GM18499 (cell line): ENCODE measurements at regions not wholly inside any gene's neighbourhood (a gene's known extent, or its start where the extent isn't known, plus 50 kb on each side); places are given as distances from the start of the nearest gene placed in this dataset.
"Not testable (repeated sequence)": the region's sequence is repeated elsewhere in the genome, so short reads cannot be mapped to it uniquely, and the experiment has no call there.

Experiments used
- ATAC-seq: cut with Tn5 transposase; IDR thresholded peaks from one replicate; pipeline ENCODE4 v1.9.1; 2021; ENCODE audit warnings: moderate number of reproducible peaks; ENCODE audit not compliant: insufficient read depth, unreplicated experiment

DNA sequence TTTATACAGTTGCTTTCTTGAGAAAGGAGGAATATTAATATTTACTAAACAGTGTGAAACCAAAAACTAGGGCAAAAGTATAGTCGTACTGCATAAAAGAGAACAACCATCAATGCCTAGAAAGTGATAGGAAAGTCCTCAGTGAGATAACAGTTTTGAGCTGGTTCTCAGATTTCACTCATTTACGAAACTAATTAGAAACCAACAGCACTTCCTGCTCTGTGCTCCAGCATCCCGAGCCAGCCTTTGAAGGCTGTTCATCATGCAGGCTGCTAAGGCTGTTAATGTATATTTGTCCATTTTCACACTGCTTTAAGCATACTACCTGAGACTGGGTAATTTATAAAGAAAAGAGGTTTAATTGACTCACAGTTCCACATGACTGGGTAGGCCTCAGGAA, 2039.9 kb downstream of the EFNA5 start:
- ATAC-seq = no peak

DNA sequence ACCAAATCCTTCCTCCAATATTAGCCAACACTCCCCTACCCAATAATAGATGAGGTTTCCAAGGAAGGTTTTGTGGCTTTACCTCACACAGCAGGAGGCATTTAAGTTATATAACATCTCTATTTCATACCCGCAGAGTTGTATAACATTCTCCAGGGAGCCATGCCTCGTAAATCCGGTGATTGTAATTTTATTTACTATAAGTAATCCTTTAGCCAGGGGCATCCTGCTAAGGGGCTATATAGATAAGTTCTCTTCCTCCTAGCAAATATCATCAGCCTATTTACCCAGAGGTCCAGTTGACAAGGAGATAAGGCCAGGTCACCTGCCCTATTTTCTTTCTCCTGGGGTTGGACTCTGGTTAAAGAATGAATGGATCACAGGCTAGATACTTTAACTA, 2051.0 kb downstream of the EFNA5 start:
- ATAC-seq = no peak

DNA sequence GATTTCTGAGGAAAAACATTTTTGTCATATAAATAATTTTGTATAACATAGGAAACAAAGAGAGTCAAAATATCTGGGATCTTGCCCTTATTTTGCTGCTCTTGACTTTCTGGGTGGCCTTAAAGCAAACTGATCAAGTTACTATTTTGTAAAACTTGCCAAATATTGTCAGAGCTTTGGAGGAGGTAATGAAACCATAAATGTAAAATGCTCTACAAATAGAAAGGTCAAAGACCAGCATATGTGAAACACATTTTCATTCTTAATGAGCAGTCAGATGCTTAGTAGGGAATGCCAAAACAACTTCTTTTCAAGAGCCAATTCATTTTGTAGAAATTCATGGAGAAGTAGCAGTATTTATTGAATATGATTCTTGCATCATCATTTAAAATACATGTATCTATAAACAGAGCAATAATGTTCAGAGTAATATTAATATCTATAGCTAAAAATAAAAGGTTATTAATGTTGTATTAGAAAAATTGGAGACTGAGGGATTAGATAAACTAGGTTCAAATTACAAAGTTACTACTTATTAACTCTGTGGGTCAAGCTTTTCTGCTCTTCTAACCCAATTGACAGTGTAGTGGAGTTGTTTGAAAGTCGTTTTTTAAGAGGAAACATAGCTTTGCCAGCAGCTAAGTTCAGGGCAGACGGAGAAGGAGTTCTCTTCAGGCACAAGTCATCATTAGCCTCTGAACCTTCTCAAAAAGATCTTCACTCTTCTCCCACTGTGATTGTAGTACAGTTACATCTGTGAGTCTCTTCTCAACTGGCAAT, 2053.1 kb downstream of the EFNA5 start:
- ATAC-seq = no peak

DNA sequence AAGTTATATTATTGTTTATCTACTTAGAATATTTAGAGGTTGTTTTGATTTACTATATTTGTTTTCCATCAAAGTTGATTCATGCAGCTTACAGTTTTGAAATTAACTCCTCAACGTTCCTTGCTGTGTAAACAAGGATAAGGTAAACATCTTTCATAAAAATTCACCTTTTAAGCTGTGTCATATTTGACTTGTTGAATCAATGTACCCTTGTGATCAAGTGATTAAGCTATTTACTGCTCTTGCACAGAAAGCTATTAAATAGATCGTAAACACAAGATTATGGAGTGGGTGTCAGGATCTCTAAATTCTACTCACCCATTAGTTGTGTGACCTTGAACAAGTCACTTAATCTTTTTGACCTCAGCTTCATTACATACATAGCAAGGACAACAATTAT, 2054.0 kb upstream of the NUDT12 start:
- no peak for ATAC-seq

DNA sequence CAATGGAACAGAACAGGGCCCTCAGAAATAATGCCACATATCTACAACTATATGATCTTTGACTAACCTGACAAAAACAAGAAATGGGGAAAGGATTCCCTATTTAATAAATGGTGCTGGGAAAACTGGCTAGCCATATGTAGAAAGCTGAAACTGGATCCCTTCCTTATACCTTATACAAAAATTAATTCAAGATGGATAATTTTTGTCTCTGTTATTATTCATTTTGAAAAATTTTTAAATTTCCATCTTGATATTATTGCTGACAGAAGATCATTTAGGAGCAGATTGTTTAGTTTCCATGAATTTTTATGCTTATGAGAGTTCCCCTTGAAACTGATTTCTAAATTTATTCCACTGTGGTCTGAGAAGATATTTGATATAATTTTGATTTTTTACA, 2039.8 kb upstream of the NUDT12 start:
- ATAC-seq = not testable (repeated sequence)

DNA sequence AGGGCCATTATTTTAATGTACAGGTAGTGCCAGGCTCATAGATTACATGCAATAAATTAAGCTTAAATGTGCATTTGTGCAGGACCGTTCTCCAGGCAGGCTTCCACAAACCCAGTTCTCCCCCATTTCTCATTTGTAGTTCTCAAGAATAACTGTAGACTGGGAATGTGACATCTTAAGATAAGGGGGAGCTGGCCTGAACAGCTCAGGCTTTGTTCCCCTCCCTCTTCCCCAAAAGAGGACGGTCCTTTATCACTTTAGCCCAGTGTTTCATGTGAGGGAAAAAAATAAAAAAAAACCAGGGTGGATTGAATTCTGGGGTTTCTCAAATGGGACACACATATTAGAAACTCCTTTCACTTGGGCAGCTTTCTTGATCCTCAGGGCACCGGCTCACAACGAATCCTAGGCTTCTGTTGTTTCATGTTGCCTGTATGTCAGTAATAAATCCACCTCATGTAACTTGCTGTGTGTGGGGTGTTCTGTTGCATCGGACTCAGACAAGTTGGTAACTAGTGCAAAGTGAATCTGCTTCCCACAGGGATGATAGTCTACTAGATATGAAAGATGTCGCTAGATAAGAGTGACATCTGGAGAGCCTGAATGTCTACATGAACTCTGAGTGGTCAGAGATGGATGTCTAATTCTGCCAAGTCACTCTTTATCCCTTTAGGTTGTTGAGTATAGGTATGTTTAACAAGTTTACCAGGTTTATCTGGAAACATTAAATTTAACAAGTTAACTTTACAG, 2030.6 kb upstream of the NUDT12 start:
- ATAC-seq = no peak

DNA sequence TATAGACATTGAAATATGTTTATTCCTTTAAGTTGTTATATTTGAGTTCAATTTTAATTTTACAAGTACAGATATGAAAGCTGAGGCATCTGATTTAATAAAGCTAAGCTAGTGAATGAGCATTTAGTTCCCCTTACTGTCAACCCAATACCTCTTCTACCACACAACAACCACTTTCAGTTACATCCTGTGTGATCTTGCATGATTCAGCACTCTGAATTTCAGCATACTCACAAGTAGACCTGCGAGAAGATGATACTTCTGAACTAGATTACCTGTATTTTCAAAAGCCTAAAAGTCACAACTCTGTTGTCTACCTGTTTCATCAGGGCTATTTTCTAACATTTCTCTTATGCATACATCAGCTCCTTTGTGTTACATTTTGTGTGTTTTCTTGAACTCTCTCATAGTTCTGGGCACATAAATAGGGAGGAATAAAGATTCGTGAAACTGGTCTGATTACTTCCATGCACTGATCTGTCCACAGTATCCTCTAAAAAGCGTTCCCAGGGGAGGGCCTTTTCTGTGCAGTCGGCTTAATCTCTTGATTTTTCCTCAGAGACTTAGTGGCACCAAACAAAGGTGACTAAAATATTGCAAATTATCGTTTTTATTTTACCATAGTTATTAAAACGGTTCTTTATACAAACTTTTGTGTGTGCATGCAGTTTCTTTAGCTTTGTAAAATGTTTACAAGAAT, 2025.5 kb upstream of the NUDT12 start:
- no peak for ATAC-seq

DNA sequence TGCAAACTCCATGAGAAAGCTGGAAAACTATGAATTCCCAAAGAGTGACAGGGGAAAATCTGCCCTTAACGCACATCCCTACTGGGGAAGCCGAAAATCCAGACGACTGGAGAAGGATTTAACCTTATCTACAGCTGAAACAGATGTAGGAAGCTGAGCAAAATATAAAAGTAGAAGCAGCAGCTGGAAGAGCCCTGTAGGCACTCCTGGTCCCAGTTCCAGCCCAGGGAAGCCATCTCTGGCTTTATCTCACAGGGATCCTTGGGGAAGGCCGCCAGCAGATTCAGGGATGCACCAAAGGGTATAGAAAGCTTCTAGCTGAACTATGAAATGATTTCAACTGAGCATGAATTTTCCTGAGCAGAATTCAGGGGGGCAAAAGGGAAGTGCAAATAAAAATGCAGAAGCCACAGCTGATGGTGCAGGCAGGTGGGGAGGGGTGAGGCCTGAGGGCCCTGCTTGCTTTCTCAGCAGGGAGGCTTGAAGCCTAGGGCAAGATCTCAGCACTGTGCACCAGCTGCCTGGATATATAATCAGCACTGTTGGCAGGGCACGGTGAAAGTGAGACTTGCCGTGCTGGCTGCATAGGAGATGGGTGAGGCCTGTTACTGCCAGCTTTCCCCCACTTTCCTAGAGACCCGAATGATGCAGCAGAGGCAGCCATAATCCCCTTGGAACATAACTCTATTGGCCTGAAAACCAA, 2019.5 kb upstream of the NUDT12 start:
- no peak for ATAC-seq

DNA sequence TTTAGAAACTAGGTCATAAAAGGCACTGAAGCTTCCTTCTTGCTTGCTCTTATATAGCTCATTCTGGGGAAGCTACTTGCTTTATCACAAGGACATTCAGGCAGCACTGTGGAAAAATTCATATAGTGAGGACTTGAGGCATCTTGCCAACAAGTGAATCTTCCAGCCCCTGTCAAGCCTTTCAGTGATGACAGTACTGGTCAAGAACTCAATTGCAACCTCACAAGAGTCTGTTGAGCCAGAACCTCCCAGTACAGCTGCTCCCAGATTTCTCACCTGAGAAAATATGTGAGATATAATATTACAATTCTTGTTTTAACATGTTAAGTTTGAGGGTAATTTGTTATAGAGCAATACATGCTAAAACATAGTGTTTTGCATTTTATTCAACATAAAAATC, 2011.0 kb upstream of the NUDT12 start:
- no peak for ATAC-seq

DNA sequence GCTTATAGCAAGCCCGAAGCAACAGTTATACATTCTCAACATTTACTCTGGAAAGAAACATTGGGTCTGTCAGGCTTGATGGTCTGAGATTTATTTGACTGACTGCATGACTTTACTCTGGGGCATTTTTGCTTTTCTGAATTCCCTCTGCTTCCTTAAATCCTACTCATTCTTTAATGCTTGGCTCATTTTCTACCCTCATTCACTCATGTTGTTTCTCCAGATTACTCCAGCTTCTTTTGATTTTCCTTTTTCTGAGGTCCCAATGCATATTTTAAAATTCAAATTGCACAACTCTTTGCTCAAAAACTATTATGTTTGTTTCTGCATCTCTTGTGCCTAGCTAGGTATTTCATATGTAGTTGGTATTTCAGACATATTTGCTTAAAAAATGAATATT, 2002.9 kb upstream of the NUDT12 start:
- no peak for ATAC-seq

DNA sequence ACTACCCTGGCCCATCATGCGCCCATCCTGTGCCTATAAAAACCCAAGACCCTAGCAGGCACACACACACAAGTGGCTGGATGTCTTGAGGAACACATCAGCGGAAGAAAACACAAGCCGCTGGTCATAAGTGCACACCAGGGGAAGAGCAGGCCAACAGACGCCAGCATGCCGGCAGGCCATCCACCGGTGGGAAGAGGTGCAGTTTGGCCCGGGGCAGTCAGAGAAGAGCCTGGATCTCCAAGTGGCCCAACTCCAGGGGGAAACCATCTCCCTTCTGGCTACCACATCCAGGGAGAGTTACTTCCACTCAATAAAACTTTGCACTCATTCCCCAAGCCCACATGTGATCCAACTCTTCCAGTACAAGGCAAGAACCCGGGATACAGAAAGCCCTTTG, 2001.3 kb upstream of the NUDT12 start:
- no peak for ATAC-seq

DNA sequence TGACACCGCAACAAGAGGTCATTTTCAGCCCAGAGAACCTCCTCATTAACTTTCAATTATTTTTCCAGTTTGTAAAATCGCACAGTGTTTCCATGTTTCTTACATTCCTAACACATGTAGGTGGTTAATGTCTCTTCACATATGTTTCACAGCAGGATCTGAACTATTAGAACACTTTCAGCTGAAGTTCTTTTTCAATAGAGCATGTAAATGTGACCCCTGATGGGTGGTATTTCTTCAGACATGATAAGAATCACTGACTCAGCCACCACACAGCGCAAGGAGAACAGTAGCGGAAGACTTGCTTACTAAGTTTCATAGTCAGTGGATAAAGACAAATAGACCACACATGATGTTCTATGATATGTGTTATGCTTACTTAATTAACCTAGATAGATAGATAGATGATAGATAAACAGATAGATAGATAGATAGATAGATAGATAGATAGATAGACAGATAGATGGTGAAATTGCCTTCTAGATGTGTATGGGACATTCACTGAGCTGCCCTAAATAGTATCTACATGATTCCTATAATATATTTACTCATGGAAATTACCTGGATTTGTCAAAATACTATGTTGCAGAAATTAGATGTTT, 1992.1 kb upstream of the NUDT12 start:
- ATAC-seq = no peak

DNA sequence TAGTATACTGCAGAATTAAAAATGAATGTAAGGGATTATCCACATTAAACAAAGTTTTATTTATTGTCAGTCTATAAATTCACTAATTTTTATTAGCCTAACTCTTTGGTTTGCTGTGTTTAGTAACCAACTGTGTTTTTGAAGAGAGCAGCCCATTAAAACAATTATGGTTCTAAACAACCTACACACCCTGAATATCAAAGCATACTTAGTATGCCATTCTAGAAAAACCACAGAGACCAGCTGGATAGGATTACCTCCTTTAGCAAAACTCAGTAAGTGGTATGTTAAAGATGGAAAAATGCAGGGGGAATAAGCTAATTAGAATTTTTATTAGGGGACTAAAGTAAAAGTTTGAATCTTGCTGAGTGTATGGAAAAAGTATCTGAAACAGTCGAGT, 1981.7 kb upstream of the NUDT12 start:
- no peak for ATAC-seq

DNA sequence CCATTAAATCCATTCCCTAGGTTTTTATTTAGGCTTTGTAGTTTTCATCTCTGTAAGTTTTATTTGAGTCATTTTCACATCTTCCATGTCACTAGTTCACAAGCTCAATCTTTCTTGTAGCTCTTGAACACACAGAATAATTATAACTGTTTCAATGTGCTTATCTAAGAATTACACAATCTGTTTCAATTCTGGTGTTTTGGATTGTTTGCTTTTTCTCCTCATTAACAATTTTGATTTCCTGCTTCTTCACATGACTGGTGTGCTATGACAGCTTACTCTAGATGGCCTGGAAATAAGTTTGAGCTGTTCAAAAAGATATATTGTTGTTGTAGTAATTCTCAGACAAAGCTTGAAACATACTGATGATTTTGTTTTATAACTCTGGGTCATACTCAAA, 1974.1 kb upstream of the NUDT12 start:
- no peak for ATAC-seq

DNA sequence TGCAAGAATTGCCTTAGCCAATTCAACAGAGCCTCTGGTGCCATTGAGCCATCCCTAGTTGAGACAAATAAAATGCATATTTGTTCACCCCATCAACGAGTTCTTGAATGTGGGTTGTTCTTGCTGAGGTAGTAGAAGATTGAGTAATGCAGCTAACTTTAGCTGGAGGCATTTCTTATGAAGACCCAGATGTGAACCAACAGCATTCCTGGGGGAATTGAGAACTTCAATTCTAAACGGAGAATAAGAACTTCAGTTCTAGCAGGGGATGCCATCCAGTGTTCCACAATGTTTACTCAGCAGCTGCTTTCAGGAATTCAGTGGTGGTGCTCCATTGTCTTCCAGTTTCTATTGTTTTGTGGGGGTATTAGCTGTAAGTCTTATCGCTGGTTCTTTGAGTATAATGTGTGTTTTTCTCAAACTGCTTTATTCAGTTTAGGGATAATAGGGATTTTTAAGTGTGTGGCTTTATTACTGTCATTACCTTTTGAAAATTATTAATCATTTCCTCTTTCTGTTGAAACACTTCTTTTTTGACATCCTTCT, 1968.2 kb upstream of the NUDT12 start:
- ATAC-seq = no peak

DNA sequence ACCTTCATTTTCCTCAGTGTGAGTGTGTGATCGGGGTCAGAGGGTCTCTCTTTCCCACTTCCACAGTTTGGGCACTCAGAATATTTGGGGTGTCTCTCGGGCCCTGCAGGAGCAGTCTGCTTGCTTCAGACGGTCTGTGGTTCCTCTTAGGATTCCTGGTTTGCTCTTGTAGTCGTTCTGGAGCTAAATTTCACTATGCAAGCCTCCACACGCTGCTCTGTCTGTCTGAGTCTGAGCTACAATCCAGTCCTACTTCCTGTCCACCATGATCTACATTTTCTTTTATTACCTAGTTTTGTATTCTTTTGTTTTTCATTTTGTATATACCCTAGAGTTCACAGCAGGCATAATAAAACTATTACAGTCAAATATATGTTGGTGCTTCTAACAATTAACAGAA, 1967.3 kb upstream of the NUDT12 start:
- ATAC-seq = no peak

DNA sequence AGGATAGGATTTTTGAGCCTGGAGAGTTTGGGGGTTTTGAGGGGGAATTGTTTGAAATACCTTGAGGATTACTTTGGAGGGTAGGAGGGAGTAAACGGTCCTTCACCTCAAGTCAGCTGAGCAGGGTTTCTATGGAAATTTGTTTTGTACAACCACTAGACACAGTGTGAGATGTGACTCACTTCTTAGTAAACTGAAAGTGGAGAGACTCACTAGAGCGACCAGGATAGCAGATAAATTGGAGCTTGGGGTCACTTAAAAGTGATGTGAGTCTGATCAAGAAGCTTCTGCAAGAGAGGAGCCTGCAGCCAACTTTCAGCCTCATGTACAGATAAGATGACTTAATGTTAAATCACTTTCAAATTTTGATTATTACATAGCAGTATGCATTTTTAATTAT, 1945.9 kb upstream of the NUDT12 start:
- no peak for ATAC-seq

DNA sequence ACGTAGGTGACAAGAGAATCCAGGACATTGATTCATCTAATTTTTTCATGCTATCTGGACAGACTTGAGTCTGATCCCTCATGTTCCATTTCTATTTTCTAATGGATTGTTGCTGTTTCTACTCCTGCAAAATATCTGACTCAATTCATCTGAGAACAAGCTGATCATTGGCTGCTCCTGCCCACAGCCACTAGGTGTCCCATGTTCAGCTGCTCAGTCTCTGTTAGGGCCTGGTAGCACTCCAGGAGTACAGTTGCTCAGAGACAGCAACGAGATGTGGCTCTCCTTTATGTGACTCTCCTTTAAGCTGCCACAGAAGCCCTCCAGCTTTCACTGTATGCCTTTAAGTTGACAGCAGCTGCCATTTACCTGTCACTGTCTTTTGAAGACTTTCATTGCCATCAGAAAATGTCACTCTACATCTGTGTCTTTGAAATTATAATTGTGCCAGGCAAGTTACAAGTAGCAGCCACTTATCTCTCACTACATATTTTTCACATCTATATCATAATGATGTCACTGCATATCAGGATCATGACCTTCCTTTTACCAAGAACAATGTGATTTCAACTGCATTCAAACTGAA, 1944.2 kb upstream of the NUDT12 start:
- ATAC-seq = no peak

DNA sequence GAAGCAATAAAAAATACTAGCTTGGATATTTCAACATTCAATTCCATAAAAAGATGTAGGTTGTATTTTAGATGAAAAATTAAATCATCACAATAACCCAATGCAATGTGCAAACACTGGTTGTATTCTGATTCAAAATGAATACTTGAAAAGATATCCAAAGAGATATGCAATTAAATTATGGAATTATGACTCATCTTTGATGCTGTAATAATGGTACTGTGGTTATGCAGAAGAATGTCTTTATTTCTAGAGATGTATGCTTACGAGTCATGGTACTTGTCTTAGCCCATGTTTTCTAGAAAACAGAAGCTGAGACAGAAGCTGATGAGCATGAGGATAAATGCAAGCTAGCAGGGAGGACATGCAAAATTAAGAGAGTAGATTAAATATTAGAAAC, 1941.4 kb upstream of the NUDT12 start:
- no peak for ATAC-seq

DNA sequence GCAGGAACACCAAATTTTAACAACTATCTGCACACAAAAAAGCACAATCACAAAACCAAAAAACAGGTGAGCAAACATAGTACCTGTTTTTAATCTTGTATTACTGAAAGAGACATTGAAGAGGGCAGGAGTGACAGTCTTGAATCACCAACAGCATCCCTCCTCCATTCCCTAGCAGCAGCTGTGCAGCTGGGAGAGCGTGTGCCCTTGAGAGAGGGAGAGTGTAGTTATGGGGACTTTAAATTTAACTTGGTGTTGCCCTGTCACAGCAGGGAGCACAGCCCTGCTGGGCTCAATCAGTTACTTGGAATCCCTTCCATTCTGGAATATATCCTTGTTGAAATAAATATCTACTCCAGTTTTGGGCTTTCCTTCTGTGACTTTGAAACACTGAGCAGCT, 1938.7 kb upstream of the NUDT12 start:
- no peak for ATAC-seq
